ENCODE measurements at regions not wholly inside any gene's neighbourhood (a gene's known extent, or its start where the extent isn't known, plus 50 kb on each side); places are given as distances from the start of the nearest gene placed in this dataset.
"Not testable (repeated sequence)": the region's sequence is repeated elsewhere in the genome, so short reads cannot be mapped to it uniquely, and the experiment has no call there.

DNA sequence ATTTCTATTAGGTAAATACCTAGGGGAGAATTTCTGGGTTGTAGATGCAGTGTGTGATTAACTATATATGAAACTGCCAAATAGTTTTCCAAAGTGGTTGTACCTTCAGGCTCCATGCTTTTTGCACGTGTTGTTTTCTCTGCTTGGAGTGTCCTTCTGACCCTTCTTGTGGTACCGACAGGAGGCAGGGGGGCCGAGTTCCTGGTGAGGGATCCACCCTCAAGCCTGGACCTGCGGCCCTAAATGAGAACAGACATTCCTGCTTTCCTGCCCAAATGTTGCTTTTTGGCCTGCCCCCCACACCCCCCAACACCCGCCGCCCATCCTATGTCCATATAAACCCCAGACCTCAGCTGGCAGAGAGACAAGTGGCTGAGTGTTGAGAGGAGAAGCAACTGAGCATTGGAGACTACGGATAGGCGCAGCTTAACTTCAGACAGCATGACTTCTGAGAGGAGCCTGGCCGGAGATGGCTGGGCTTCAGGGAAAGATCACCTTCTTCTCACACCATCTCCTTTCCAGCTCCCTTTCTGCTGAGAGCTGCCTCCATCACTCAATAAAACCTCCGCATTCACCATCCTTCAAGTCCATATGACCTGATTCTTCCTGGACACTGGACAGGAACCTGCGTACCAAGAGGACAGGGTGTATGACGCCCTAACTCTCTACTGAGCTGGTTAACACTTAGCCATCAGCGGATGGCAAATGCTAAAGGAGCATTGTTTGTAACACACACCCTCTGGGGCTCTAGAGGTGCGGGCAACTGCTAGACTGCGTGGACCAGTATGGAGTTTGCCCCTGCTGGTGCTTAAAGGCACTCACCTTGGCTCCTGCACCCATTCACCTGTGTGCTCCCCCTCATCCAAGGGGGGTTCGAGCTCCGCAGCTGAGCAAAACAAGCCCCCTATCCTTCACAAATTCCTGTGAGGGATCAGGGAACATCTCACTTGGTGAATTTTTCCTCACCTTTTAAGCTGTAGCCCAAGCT, 194.7 kb upstream of the FBXO33 start:
- in situ Hi-C loops (cut with HindIII; ENCODE audit: low sequenced_read_pairs) = no loop called here
- no peak for DNase-seq (ENCODE audit: low spot score)

DNA sequence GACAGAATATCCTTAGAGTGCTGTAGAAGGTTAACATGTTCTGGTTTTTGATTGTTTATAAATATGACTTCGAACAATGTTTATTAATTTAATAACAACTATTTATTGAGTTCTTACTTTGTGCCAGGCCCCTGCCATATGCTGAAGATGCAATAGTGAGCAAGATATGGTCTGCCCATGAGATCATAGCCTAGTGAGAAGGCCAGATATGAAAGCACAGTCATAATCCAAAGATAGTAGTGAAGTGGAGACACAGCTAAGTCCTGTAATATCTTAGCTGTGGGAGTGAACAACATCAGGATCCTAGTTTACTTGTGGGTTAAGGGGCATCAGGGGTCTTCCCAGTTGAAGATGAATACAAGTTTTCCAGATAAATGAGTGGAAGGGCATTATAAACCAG, 189.4 kb upstream of the FBXO33 start:
- in situ Hi-C loops (cut with HindIII; ENCODE audit: low sequenced_read_pairs) = no loop called here
- DNase-seq (ENCODE audit: low spot score) = no peak

DNA sequence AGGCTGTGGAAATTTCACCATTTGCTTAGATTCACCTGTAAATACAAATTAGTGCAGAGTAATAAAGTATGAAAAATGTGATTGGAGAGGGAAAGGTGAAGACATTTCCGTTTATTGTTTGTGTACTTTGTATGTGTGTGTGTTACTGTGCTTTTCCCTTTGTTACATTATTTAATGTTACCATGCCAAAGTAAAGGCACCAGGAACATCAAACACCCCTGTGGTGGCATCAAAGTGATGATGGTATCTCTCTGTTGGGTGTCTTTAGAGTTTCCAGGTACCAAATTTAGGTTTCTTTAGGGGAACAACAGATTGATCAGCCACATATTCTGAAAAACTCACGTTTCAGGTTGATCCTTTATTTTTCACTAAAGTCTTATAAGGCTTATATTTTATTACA, 189.0 kb upstream of the FBXO33 start:
- in situ Hi-C loops (cut with HindIII; ENCODE audit: low sequenced_read_pairs) = no loop called here

DNA sequence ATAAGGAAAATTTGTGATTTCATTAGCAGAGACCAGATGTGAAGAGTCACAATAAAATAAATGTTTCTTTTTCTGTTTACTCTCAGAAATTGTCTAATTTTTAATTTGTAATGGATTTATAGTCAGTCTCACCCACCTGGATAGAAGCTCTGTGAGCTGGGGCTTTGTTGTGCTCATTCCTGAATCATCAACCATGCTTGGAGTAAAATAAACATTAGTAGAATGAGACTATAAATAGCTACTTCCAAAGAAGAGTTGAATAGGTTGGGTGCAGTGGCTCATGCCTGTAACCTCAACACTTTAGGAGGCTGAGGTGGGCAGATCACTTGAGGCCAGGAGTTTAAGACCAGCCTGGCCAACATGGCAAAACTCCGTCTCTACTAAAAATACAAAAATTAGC, 185.3 kb upstream of the FBXO33 start:
- DNase-seq (ENCODE audit: low spot score) = no peak
- in situ Hi-C loops (cut with HindIII; ENCODE audit: low sequenced_read_pairs) = no loop called here

More for the DNA sequence above, 189.0 kb upstream of the FBXO33 start:
- DNase-seq (ENCODE audit: low spot score) = no peak

DNA sequence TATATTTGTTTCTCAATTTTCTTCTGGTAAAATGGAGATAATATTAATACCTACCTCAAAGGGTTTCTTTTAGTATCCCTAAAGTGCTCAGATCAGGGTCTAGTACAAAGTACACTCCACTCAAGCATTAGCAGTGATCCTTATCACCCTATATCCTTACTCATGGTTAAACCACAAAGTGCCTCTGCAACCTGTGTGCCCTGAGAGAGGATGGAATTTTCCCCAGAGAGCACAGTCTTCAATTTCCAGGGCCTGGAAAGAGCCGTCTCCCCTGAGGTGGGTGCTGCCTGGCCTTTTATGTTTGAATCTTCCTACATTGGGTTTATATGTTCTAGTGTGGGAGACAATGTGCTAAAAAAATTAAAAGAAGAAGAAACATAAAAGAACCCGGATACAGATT, 183.1 kb upstream of the FBXO33 start:
- in situ Hi-C loops (cut with HindIII; ENCODE audit: low sequenced_read_pairs) = no loop called here
- DNase-seq (ENCODE audit: low spot score) = no peak

DNA sequence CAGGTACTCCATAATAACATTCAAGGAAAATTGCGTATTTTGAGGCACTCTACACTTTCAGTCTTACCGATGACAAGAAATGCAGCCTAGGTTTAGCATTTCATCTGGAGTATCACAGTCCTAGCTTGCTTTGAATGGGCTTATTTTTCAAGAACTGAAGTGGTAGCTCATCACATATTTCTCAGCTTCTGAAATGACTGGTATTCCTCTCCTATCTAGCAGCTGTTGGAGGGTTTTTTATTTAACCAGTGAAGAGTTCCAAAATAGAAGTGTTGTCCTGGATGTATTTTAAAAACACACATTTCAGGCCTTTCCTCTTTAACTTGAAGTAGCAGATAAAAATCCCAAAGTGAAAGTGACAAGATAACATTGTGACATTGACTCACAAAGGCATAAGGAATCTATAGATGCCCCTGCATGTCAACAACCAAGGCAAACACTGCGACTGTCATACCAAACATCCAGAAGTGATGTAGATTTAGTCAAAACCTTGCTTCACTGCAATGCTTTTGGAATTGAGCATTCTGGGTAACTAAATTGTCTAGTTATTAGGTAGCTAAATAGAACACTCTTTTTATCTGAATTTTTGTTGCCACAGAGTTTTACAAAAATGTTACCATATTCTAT, 182.2 kb upstream of the FBXO33 start:
- in situ Hi-C loops (cut with HindIII; ENCODE audit: low sequenced_read_pairs) = no loop called here
- no peak for DNase-seq (ENCODE audit: low spot score)

DNA sequence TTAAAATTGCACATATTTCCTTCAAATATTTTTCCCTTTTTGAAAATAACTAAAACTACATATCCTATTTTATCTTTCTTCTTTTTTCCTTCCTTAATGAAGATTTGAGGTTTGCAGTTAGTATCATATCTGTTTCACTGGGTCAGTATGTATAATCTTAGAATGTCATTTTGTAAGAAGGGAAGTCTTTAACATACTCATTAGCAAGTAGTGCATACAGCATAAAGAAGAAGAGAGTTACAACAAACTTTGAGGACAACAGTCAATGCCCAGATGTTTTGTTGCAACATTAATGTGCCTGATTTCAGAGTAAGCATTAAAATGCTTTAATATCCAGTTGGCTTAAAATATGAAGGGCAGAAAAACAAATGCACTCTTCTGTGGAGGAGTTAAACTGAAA, 176.9 kb upstream of the FBXO33 start:
- no peak for DNase-seq (ENCODE audit: low spot score)
- in situ Hi-C loops (cut with HindIII; ENCODE audit: low sequenced_read_pairs) = no loop called here

DNA sequence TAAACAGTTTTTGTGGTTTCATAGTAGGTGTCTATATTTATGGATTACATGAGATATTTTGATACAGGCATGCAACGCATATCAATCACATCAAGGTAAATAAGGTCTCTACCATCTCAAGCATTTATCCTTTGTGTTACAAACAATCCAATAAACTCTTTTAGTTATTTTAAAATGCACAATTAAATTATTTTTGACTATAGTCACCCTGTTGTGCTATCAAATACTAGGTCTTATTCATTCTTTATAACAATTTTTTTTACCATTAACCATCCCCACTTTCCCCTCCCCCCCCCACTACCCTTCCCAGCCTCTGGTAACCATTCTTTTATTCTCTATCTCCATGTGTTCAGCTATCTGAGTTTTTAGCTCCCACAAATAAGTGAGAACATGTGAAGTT, 175.7 kb upstream of the FBXO33 start:
- in situ Hi-C loops (cut with HindIII; ENCODE audit: low sequenced_read_pairs) = no loop called here
- DNase-seq (ENCODE audit: low spot score) = no peak

DNA sequence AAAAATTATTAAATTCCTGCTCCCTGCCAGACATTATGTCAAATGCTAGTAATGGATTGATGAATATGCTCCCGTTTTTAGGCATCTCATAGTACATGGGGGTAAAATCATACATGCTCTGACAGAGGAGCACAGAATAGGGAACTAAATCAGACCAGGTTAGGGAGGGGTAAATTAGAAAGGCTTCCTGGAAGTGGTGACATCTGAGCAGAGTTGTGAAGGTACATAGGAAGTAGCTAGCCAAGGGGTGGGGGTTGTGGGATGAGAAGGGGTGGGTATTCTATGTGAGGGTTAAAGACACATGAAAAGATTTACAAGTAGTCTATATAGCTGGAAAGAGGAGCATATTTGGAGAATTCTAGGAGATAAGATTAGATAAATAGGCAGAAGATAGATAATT, 171.7 kb upstream of the FBXO33 start:
- no peak for DNase-seq (ENCODE audit: low spot score)
- in situ Hi-C loops (cut with HindIII; ENCODE audit: low sequenced_read_pairs) = no loop called here

DNA sequence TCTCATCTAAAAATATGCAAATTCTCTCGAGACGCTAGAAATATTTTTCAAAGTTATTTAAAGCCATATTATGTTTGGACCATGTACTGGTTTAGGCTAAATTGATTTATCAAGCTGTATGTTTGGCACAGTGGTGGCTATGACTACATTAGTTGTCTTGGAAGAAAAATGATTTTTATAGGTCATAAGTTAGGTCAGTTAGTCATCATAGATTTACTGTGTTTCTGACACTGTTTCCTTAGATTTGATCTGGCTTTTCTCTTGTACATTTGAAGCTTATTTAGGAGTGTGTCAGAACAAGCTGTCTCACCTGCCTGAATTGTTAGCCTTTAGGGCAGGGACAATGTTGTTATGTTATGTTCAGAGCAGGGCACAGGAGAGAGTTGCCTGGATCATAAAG, 161.1 kb upstream of the FBXO33 start:
- in situ Hi-C loops (cut with HindIII; ENCODE audit: low sequenced_read_pairs) = no loop called here
- DNase-seq (ENCODE audit: low spot score) = no peak

DNA sequence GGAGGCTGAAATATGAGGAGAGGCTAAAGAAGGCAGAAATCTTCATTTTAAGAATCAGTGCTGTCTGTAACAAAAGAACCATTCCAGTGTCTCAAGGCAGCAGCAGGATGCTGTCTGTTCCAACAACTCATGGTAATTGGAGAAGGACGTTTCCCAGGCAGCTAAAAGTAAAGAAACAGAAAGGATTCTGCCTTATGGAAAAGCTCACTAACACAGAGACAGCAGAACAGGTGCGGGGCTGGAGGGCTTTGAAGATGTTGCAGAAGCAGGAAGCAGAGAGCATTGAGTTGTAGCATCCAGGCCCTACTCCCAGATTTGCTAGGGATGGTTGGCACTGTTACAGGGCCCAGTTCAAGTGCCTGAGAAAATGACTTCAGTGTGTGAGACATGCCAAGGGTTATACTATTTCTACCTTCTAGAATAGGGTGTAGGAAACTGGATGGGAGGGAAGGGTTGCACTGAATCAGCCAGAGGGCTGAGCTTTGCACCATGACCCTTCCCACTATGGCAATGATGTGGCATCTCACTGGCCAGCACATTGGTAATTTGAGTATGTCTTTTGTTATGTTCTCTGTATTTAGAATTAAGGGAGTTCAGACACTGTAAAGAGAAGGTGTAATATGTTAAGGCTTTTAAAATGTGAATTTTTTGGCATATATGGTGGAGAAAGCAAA, 160.0 kb upstream of the FBXO33 start:
- no peak for DNase-seq (ENCODE audit: low spot score)
- in situ Hi-C loops (cut with HindIII; ENCODE audit: low sequenced_read_pairs) = no loop called here

DNA sequence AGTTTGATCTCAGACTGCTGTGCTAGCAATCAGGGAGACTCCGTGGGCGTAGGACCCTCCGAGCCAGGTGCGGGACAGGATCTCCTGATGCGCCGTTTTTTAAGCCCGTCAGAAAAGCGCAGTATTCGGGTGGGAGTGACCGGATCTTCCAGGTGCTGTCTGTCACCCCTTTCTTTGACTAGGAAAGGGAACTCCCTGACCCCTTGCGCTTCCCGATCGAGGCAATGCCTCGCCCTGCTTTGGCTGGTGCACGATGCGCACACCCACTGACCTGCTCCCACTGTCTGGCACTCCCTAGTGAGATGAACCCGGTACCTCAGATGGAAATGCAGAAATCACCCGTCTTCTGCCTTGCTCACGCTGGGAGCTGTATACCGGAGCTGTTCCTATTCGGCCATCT, 157.6 kb upstream of the FBXO33 start:
- in situ Hi-C loops (cut with HindIII; ENCODE audit: low sequenced_read_pairs); DNase-seq (ENCODE audit: low spot score): not testable (repeated sequence)

DNA sequence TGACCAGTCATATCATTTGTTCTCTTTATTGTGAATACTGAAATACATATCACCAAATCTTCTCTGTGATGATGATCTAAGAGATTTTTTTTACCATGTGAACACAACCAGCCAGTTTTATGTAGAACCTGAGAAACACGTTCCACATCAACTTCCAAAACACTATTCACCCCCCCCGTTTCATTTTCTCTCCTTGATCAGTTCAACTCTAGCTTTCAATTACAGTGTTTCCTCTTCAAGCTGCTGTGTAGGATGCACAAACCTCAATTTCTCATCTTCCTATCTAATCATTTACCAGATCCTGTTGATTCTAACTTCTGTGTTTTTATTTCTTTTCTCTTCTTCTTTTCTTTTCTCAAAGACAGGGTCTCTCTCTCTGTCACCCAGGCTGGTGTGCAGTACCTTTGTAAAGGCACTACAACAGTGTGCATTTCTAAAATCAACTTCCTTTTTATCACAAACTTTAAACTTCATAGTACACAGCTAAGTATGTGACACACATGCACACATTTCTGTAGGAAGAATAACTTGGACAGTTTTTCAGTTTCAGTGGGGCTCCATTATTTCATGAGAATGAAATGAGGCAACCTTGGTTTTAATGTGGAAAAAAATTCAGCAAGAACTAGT, 149.9 kb upstream of the FBXO33 start:
- in situ Hi-C loops (cut with HindIII; ENCODE audit: low sequenced_read_pairs) = no loop called here
- DNase-seq (ENCODE audit: low spot score) = no peak

DNA sequence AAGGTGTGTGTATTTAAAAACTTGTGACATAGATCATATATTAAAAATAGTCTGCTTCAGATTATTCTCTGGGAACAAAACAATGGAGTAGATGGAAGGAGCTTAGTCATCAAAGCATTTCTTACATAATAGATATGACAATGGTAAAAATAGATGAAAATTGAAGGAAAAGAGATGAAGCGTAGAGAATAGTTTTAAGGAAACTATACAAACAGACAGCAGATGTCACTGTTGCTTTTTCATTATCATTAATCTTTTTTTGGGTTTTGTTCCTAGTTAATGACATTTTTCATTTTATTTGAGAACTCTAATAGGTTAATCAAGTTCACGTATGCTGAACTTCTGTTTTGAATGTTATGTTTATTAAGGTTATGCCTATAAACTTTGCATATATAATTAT, 149.2 kb upstream of the FBXO33 start:
- in situ Hi-C loops (cut with HindIII; ENCODE audit: low sequenced_read_pairs) = no loop called here
- no peak for DNase-seq (ENCODE audit: low spot score)

DNA sequence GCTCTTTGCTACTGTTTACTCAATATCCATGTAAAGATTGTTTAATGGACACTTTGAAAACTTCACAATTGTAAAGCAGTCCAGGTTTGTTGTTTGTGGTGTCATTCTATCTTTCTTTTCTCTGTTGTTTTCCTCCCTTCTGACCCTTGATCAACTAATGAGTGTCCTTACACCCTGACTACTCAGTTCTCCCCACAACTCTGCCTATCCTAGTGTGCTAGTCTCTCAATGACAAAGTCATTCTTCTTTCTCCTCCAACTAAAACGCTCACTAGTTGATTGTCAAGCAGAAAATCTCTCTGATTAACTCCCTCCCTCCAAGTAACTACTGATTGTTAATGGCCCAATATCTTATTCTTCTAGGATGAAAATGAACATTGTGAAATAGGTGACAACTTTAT, 148.5 kb upstream of the FBXO33 start:
- no peak for DNase-seq (ENCODE audit: low spot score)
- in situ Hi-C loops (cut with HindIII; ENCODE audit: low sequenced_read_pairs) = no loop called here

DNA sequence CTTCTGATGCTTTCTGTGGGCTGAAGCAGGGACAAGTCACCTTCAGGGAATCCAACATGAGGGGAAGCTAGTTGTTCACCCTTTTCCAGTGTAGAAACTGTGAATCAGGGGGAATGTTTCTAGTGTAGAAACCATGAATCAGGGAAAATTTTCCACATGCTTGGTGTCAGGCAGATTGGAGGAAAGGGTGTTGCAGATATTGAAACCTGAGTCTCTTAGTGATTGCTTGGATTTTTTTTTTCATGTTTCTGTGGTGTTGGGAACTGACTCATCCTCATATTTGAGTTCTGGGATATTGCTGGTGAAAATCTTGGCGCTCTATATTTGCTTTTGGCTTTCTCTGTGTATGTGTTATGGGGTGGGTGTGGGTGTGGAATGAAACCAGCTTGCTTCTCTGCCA, 144.5 kb upstream of the FBXO33 start:
- in situ Hi-C loops (cut with HindIII; ENCODE audit: low sequenced_read_pairs) = no loop called here
- DNase-seq (ENCODE audit: low spot score) = no peak

DNA sequence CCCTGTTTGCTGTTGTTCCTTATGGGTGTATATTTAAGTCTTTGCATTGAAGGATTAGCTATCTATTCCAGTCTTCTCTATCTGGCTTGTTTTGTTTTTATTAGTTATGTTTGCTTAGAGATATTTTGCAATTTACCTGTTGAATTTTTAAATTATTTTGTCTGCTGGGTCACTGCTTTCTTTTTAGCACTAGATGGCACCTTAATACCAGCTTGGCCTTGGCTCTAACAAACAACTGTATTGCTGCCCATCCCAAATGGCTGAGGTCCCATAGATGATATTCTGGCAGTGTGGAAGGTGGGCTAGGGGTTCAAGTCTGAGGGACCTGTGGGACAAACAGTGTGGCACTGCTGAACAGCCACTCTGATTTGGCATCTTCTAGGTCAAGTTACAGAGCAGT, 144.0 kb upstream of the FBXO33 start:
- DNase-seq (ENCODE audit: low spot score) = no peak

DNA sequence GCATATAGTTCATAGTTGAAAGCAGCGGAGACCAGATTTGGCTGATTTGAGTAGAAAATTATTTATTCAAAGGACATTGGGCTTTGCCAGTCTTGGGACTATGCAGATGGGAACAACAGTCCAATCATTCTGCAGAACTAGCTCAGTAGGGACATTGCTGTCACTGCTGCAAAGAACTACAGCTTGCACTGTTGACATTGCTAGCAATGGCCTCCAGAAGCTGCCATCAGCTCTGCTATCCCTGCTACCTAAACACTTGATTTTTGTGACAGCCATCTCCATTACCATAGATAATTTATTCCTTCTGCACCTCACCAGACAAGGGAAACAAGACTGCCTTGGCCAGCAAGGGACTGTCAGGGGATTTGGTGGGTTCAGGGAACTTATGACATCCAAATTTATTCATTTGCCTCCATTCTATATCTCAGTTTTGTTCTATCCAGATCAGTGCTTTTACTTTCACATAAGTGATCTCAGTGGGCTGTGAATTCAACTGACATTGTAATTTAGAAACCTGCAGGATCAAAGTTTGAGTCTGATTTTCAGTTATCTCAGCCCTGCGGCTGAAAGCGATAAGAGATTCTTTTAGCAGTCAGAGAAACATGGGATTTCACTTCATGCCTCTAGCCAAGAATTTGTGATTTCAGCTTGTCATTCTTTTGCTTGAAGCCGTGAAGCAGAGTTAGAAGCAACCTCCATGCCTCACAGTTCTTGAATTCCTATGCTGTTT, 136.7 kb upstream of the FBXO33 start:
- in situ Hi-C loops (cut with HindIII; ENCODE audit: low sequenced_read_pairs) = no loop called here
- no peak for DNase-seq (ENCODE audit: low spot score)

More for the DNA sequence above, 144.0 kb upstream of the FBXO33 start:
- in situ Hi-C loops (cut with HindIII; ENCODE audit: low sequenced_read_pairs) = no loop called here

DNA sequence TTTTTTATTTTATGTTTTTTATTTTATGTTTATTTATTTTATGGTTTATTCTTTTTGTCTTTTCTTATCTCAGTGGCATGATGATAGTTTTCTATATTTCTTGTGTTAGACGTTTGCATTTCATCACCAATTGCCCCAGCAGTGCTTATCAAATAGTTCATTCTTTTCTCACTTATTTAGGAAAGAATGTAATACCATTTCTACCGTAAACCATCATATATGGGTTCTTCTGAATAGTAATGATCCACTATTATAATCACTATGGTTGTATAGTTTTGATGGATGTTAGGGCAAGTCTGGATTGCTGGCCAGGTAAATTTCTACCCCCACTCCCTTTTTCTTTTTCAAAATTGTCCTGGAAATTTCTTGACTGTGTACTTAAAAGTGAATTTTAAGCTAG, 134.6 kb upstream of the FBXO33 start:
- in situ Hi-C loops (cut with HindIII; ENCODE audit: low sequenced_read_pairs) = no loop called here
- no peak for DNase-seq (ENCODE audit: low spot score)

Data from G401 (cell line).